GM10248 (cell line): ENCODE measurements at regions not wholly inside any gene's neighbourhood (a gene's known extent, or its start where the extent isn't known, plus 50 kb on each side); places are given as distances from the start of the nearest gene placed in this dataset.
"Not testable (repeated sequence)": the region's sequence is repeated elsewhere in the genome, so short reads cannot be mapped to it uniquely, and the experiment has no call there.

Experiments used
- CTCF ChIA-PET: fragments of 300-600 bp; sonication (Branson Sonifier 250); formaldehyde crosslinking; extraction: SDS; loops from one replicate; lab custom pipeline; 2021; ENCODE audit warnings: antibody characterized with exemption; lab: Yijun Ruan, JAX
- POLR2A ChIA-PET: fragments of 350-650 bp; sonication (Branson Sonifier 250); formaldehyde crosslinking; extraction: SDS; loops from one replicate; lab custom pipeline; 2020; ENCODE audit warnings: antibody characterized with exemption; lab: Yijun Ruan, JAX
- DNase-seq: peaks from one replicate; pipeline ENCODE4 v3.0.0; 2012; ENCODE audit errors: extremely low spot score
- CTCF ChIP-seq: IDR thresholded peaks from 2 replicates; pipeline ENCODE4 v1.5.1; 2012; ENCODE audit warnings: mild to moderate bottlenecking, low read depth; ENCODE audit errors: extremely low read depth, missing control alignments, control extremely low read depth

- ChIA-PET CTCF (interaction anchor here (0.9 kb wide), 1 partner anchor 10 kb away, joined by 4 read pairs; no protein-coding TSS in a partner anchor), POLR2A (no interaction called here)
- no peak for TF ChIP-seq CTCF
- DNase-seq = no peak
Measured at GRCh38 chr1:38168365-38168764, 121.8 kb upstream of the POU3F1 start.

GRCh38 chr1:38166461-38166860 lies 119.9 kb upstream of the POU3F1 start:
- ChIA-PET CTCF (no interaction called here), POLR2A (no interaction called here)
- DNase-seq = no peak
- TF ChIP-seq CTCF = no peak

GRCh38 chr1:38153778-38154470 lies 107.3 kb upstream of the POU3F1 start:
- ChIA-PET POLR2A (no interaction called here), CTCF (no interaction called here)
- no peak for TF ChIP-seq CTCF
- no peak for DNase-seq

GRCh38 chr1:38153066-38153777 lies 106.6 kb upstream of the POU3F1 start:
- TF ChIP-seq CTCF = no peak
- CTCF ChIA-PET = interaction anchor here (1.2 to 3.1 kb wide), 4 partner anchors 8 to 34 kb away, joined by 3 to 12 read pairs (median 6); no protein-coding TSS in a partner anchor
- DNase-seq = no peak
- POLR2A ChIA-PET = no interaction called here

- no peak for DNase-seq
- CTCF ChIA-PET = interaction anchor here (1.2 to 3.1 kb wide), 6 partner anchors 9 to 35 kb away, joined by 3 to 12 read pairs (median 4); no protein-coding TSS in a partner anchor
- TF ChIP-seq CTCF = no peak
- POLR2A ChIA-PET = no interaction called here
Measured at GRCh38 chr1:38152351-38153065, 105.9 kb upstream of the POU3F1 start.

GRCh38 chr1:38151399-38151798 lies 104.8 kb upstream of the POU3F1 start:
- CTCF ChIA-PET = interaction anchor here (1.2 to 3.1 kb wide), 5 partner anchors 10 to 29 kb away, joined by 3 to 12 read pairs (median 6); no protein-coding TSS in a partner anchor
- TF ChIP-seq CTCF = no peak
- POLR2A ChIA-PET = no interaction called here
- DNase-seq = no peak

- POLR2A ChIA-PET, CTCF ChIA-PET, DNase-seq: not testable (repeated sequence)
Measured at GRCh38 chr1:38146079-38146478, 99.5 kb upstream of the POU3F1 start.
